K562 (cell line): ENCODE measurements at regions not wholly inside any gene's neighbourhood (a gene's known extent, or its start where the extent isn't known, plus 50 kb on each side); places are given as distances from the start of the nearest gene placed in this dataset.

Experiments used
- ATAC-seq: fragments of 200-7000 bp; cut with Tn5 transposase; 3 replicates; pipeline ENCODE4 v1.9.1; 2020; ENCODE audit warnings: moderate library complexity
- BruUV-seq: library from RNA; stranded (reverse); fragments of 400-500 nt; replicated peaks from 2 replicates; lab custom pipeline; 2021; lab: Mats Ljungman, UMichigan
- CTCF ChIA-PET: fragments of 300-600 bp; formaldehyde crosslinking; extraction: SDS; loops from one replicate; lab custom pipeline; 2021; ENCODE audit warnings: low intra/inter-chr PET ratio; lab: Yijun Ruan, JAX
- POLR2A ChIA-PET: fragments of 300-600, 350-650 bp; sonication (Branson Sonifier 250); formaldehyde crosslinking; extraction: SDS; loops from one replicate; lab custom pipeline; 2021; ENCODE audit warnings: antibody characterized with exemption, inconsistent platforms; lab: Yijun Ruan, JAX
- DNase-seq, 4 experiments: peaks; one replicate each; pipeline versions ENCODE4 v3.0.0 to v3.0.0-alpha.2; 2011 to 2018; ENCODE audit warnings: low spot score in 3 of 4, mixed read lengths in 3 of 4; ENCODE audit errors: extremely low read depth in 1 of 4
- FAIRE-seq: peaks from 2 replicates; lab custom pipeline; 2011; peaks lifted over from hg19 to GRCh38; lab: Jason Lieb, UNC
- H2AFZ ChIP-seq: 2 replicates; pipeline ENCODE4 v1.6.0; 2011; ENCODE audit warnings: low read depth, low read length, control low read depth, inconsistent platforms
- H3K27ac ChIP-seq: fragments of 200-600 bp; 3 replicates; pipeline ENCODE4 v1.8.0; 2011; ENCODE audit warnings: low read depth, mild to moderate bottlenecking, control low read depth, inconsistent platforms, low read length, moderate library complexity, mixed read lengths; ENCODE audit errors: extremely low read depth
- H3K27me3 ChIP-seq, 2 experiments: fragments of 300-600 bp in 1 of 2; 2 replicates in 1 of 2; 3 replicates in 1 of 2; pipeline versions ENCODE4 v1.6.0 to v1.8.0; 2011; ENCODE audit warnings: inconsistent platforms in 2 of 2, low read length in 2 of 2, mild to moderate bottlenecking in 1 of 2, mixed read lengths in 1 of 2, moderate library complexity in 1 of 2; ENCODE audit not compliant: control insufficient read depth in 2 of 2, insufficient read depth in 2 of 2
- H3K36me3 ChIP-seq: fragments of 300-600 bp; 3 replicates; pipeline ENCODE4 v1.8.0; 2011; ENCODE audit warnings: mild to moderate bottlenecking, low read length, inconsistent platforms; ENCODE audit not compliant: control insufficient read depth, insufficient read depth
- H3K4me1 ChIP-seq, 2 experiments: fragments of 200-600 bp in 1 of 2; replicated peaks in 1 of 2; 2 replicates in 1 of 2; 3 replicates in 1 of 2; pipeline versions ENCODE4 v1.5.1 to v1.8.0; 2011; ENCODE audit warnings: inconsistent platforms in 2 of 2, low read length in 2 of 2, mild to moderate bottlenecking in 1 of 2, mixed read lengths in 1 of 2, moderate library complexity in 1 of 2; ENCODE audit not compliant: control insufficient read depth in 2 of 2, insufficient read depth in 2 of 2
- H3K4me2 ChIP-seq: 2 replicates; pipeline ENCODE4 v1.6.1; 2011; ENCODE audit warnings: low read length, control low read depth, inconsistent platforms, mixed read lengths; ENCODE audit not compliant: insufficient read depth
- H3K4me3 ChIP-seq: fragments of 200-600 bp; sonication (generic), shearing (Covaris generic); 2 replicates; pipeline ENCODE4 v1.5.1; 2016; ENCODE audit warnings: control low read depth, inconsistent platforms
- H3K79me2 ChIP-seq: fragments of 200-600 bp; 3 replicates; pipeline ENCODE4 v1.8.0; 2011; ENCODE audit warnings: low read length, inconsistent platforms; ENCODE audit not compliant: control insufficient read depth, insufficient read depth
- H3K9ac ChIP-seq, 2 experiments: 2 replicates each; pipeline versions ENCODE4 v1.6.0 to v1.6.1; 2011; ENCODE audit warnings: low read depth in 2 of 2, low read length in 2 of 2, control low read depth in 1 of 2, inconsistent platforms in 1 of 2, mild to moderate bottlenecking in 1 of 2, mixed read lengths in 1 of 2; ENCODE audit not compliant: insufficient read depth in 1 of 2
- H3K9me1 ChIP-seq: one replicate; pipeline ENCODE4 v1.6.0; 2011; ENCODE audit warnings: inconsistent platforms, mild to moderate bottlenecking, low read length, moderate library complexity; ENCODE audit not compliant: control insufficient read depth, insufficient read depth
- H3K9me3 ChIP-seq: replicated peaks from 2 replicates; pipeline ENCODE4 v1.5.1; 2011; ENCODE audit warnings: low read depth, low read length, inconsistent platforms; ENCODE audit not compliant: control insufficient read depth, insufficient read depth
- H4K20me1 ChIP-seq: replicated peaks from 2 replicates; pipeline ENCODE4 v1.6.1; 2011; ENCODE audit warnings: low read length, inconsistent platforms, mixed read lengths; ENCODE audit not compliant: control insufficient read depth, insufficient read depth
- BMI1 ChIP-seq: fragments of 150-350 bp; IDR thresholded peaks from 2 replicates; pipeline ENCODE4 v1.6.1; 2014; ENCODE audit warnings: low read length
- ETV1 ChIP-seq: fragments of 450-650 bp; conservative IDR thresholded peaks from 2 replicates; pipeline ENCODE4 v1.6.1; 2016; ENCODE audit warnings: missing genetic modification characterization, control low read depth, low read depth, missing compliant biosample characterization
- FIP1L1 ChIP-seq: fragments of 200-400 bp; formaldehyde crosslinking; IDR thresholded peaks from 2 replicates; pipeline ENCODE4 v1.6.1; 2018; ENCODE audit warnings: mild to moderate bottlenecking, low read depth, low read length; ENCODE audit not compliant: poor library complexity, severe bottlenecking
- GTF2E2 ChIP-seq: fragments of 200-800 bp; sonication (Bioruptor generic); IDR thresholded peaks from 2 replicates; pipeline ENCODE4 v1.6.1; 2016; ENCODE audit warnings: missing genetic modification characterization, missing compliant biosample characterization
- HNRNPLL ChIP-seq: fragments of 200-400 bp; formaldehyde crosslinking; IDR thresholded peaks from 2 replicates; pipeline ENCODE4 v1.6.1; 2017; ENCODE audit warnings: low read length, low read depth, mild to moderate bottlenecking; ENCODE audit not compliant: poor library complexity, severe bottlenecking
- JUNB ChIP-seq: fragments of 450-650 bp; formaldehyde crosslinking; conservative IDR thresholded peaks from 2 replicates; pipeline ENCODE4 v1.4.0; 2020; ENCODE audit warnings: mild to moderate bottlenecking
- MAX ChIP-seq: sonication (generic); formaldehyde crosslinking; IDR thresholded peaks from 2 replicates; pipeline ENCODE4 v1.9.0; 2022; ENCODE audit warnings: mild to moderate bottlenecking, missing genetic modification reagents
- MBD1 ChIP-seq: fragments of 250-450 bp; sonication (Bioruptor Pico); IDR thresholded peaks from 2 replicates; pipeline ENCODE4 v1.8.0; 2022; ENCODE audit warnings: inconsistent platforms
- RBBP5 ChIP-seq: fragments of 200-600 bp; sonication (generic); IDR thresholded peaks from 2 replicates; pipeline ENCODE4 v1.6.1; 2012; ENCODE audit warnings: borderline replicate concordance, mild to moderate bottlenecking, low read length, control low read depth, inconsistent platforms; ENCODE audit not compliant: insufficient read depth, poor library complexity, severe bottlenecking
- SIRT6 ChIP-seq: IDR thresholded peaks from one replicate; pipeline ENCODE4 v1.6.1; 2012; ENCODE audit warnings: low read depth, mild to moderate bottlenecking, control low read depth, inconsistent platforms, low read length, moderate library complexity
- SOX6 ChIP-seq: fragments of 450-650 bp; IDR thresholded peaks from 2 replicates; pipeline ENCODE4 v1.6.1; 2014; ENCODE audit warnings: mild to moderate bottlenecking
- SREBF2 ChIP-seq: sonication (generic); formaldehyde crosslinking; IDR thresholded peaks from 2 replicates; pipeline ENCODE4 v1.4.0; 2020; ENCODE audit warnings: mild to moderate bottlenecking, missing genetic modification reagents
- SRSF9 ChIP-seq: fragments of 200-400 bp; formaldehyde crosslinking; IDR thresholded peaks from 2 replicates; pipeline ENCODE4 v1.6.1; 2017; ENCODE audit warnings: low read depth, low read length, borderline replicate concordance
- TFAP4 ChIP-seq: sonication (generic); formaldehyde crosslinking; IDR thresholded peaks from 2 replicates; pipeline ENCODE4 v1.8.0; 2022; ENCODE audit warnings: missing genetic modification reagents, mild to moderate bottlenecking, moderate library complexity, borderline replicate concordance
- WGBS: fragments of 100-300 bp; shearing (Covaris generic); methylation state at CpG from one replicate; pipeline ENCODE4 v1.1.6; 2016; ENCODE audit warnings: low coverage, mixed read lengths; ENCODE audit not compliant: insufficient coverage; ENCODE audit errors: missing lambda C conversion rate; 5-methylcytosine and 5-hydroxymethylcytosine counted together
- in situ Hi-C: fragments of 300-500 bp; cut with MboI; formaldehyde crosslinking; loops from 4 replicates; pipeline ENCODE4 v1.15.0; 2018; ENCODE audit warnings: inconsistent platforms, mixed read lengths
- intact Hi-C: fragments of 100-400 bp; cut with micrococcal nuclease; formaldehyde crosslinking; loops from 2 replicates; pipeline ENCODE4 v1.14.2; 2022

GRCh38 chr5:6188976-6189375 is 189.4 kb downstream of the MED10 start:
- ChIA-PET POLR2A (no interaction called here), CTCF (no interaction called here)
- ATAC-seq (no peak), DNase-seq (no peak), FAIRE-seq (no peak)
- no peak overlapping the region for H2AFZ ChIP-seq
- 0 out of 2 replicates have a peak, but pooled peaks cover 2% of the 10 kb centered on the region for H4K20me1 ChIP-seq
- H3K79me2 ChIP-seq, result no peaks in the 10 kb centered on the region
- H3K36me3 ChIP-seq, result no peaks in the 10 kb centered on the region
- in situ Hi-C loops (no loop called here), intact Hi-C loops (no loop called here)
- H3K4me3 ChIP-seq, result no peak overlapping the region
- H3K27ac ChIP-seq, result no peak overlapping the region
- no peaks in the 10 kb centered on the region for H3K4me1 ChIP-seq
- WGBS, result 1% methylated on average over 8 of the region's 8 CpGs
- H3K9me3 ChIP-seq, result no peaks in the 10 kb centered on the region
- BruUV-seq, result no TSS peak
- H3K27me3 ChIP-seq, result peaks cover 0 to 19% of the 10 kb centered on the region in 2 experiments; a peak in 3 of 5 replicates
- peak; percentile 86 for TF ChIP-seq HNRNPLL
- TF ChIP-seq ETV1 (tag), result no peak
- H3K9ac ChIP-seq, result no peak overlapping the region
- H3K9me1 ChIP-seq, result no peaks in the 10 kb centered on the region
- no peak overlapping the region for H3K4me2 ChIP-seq

- Histone ChIP-seq H2AFZ (no peak overlapping the region), H3K4me2 (no peak overlapping the region), H3K79me2 (no peaks in the 10 kb centered on the region), H3K27ac (no peak overlapping the region), H3K4me1 (no peaks in the 10 kb centered on the region), H3K4me3 (no peak overlapping the region), H3K9me1 (no peaks in the 10 kb centered on the region), H3K9me3 (no peaks in the 10 kb centered on the region), H3K9ac (no peak overlapping the region), H3K27me3 (peaks cover 2 to 24% of the 10 kb centered on the region in 2 experiments), H3K36me3 (no peaks in the 10 kb centered on the region), H4K20me1 (0 out of 2 replicates have a peak, but pooled peaks cover 2% of the 10 kb centered on the region)
- 3% methylated on average over 6 of the region's 6 CpGs for WGBS
- intact Hi-C loops (no loop called here), in situ Hi-C loops (no loop called here)
- DNase-seq (no peak), FAIRE-seq (no peak), ATAC-seq (no peak)
- no TSS peak for BruUV-seq
- ChIA-PET POLR2A (no interaction called here), CTCF (no interaction called here)
- TF ChIP-seq MBD1 (CRISPR knock-in tag) (no peak), SOX6 (no peak), BMI1 (no peak), RBBP5 (no peak), FIP1L1 (no peak), GTF2E2 (tag) (no peak), JUNB (CRISPR knock-in tag) (no peak), SREBF2 (no peak), SRSF9 (no peak), TFAP4 (no peak), MAX (CRISPR knock-in tag) (no peak), SIRT6 (no peak)
Observed at GRCh38 chr5:6188344-6188743, 190.0 kb downstream of the MED10 start.
